Esophagus muscularis mucosa (tissue), 3 donors: ENCODE measurements at regions not wholly inside any gene's neighbourhood (a gene's known extent, or its start where the extent isn't known, plus 50 kb on each side); places are given as distances from the start of the nearest gene placed in this dataset.

Experiments used
- POLR2A ChIP-seq: fragments of 450-650 bp; IDR thresholded peaks from one replicate; pipeline ENCODE4 v1.6.1; 2017; ENCODE audit warnings: antibody characterized with exemption, moderate library complexity, mild to moderate bottlenecking, low read depth
- POLR2AphosphoS5 ChIP-seq, 2 donors: sonication (generic); formaldehyde crosslinking; IDR thresholded peaks; one replicate each; pipeline ENCODE4 v1.6.1; 2017; ENCODE audit warnings: antibody characterized with exemption in 2 of 2
- TF ChIP-seq, protein P1 (sequence below), 3 experiments: fragments of 200-600 bp in 2 of 3; fragments of 450-650 bp in 1 of 3; sonication (generic) in 2 of 3; IDR thresholded peaks; one replicate each; pipeline ENCODE4 v1.5.1; 2017 to 2019; ENCODE audit warnings: antibody characterized with exemption in 3 of 3, mild to moderate bottlenecking in 2 of 3, moderate library complexity in 1 of 3

DNA sequence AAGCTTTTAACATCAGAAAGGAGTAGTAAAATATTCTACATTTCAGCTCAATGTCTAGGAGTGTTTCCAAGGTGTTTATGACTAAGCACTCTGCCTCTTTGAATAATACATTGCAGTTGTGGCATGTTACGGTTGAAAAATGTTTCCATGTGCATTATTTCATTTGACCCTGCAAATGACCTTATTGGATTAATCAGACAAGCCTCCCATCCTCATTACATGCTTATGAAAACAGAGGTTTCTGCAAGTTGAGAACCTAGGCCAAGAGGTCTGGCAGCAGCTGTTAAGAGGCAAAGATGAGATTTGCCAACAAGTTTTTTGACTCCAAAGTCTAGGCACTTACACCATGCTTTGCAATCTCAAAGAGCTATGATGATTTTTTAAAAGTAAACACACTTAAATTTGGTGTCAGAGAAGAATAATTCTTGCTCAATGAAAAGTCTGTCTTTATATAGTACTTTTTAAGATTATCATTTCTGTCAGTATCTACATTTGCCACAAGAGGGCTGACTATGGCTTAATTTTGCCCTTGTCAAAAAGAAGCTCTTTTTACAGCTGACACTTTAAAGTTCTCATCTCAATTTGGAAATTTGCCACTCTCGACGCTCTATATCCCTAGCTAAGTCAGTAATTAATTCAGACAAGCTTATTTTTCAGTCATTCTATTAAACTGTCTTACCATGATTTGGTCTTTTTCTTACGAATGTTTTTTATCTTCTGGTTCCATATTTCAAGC lies 260.6 kb downstream of the PAX3 start:
- TF ChIP-seq POLR2A (no peak), POLR2AphosphoS5 (IDR thresholded peaks at IDR 0.05) (no peak)
- TF ChIP-seq, protein P1, sequence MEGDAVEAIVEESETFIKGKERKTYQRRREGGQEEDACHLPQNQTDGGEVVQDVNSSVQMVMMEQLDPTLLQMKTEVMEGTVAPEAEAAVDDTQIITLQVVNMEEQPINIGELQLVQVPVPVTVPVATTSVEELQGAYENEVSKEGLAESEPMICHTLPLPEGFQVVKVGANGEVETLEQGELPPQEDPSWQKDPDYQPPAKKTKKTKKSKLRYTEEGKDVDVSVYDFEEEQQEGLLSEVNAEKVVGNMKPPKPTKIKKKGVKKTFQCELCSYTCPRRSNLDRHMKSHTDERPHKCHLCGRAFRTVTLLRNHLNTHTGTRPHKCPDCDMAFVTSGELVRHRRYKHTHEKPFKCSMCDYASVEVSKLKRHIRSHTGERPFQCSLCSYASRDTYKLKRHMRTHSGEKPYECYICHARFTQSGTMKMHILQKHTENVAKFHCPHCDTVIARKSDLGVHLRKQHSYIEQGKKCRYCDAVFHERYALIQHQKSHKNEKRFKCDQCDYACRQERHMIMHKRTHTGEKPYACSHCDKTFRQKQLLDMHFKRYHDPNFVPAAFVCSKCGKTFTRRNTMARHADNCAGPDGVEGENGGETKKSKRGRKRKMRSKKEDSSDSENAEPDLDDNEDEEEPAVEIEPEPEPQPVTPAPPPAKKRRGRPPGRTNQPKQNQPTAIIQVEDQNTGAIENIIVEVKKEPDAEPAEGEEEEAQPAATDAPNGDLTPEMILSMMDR (IDR thresholded peaks at IDR 0.05), result peak in 1 of 3 experiments; percentile 27
